DMS153 treated with DMSO at 0.1 percent for 48 hours (cell line): ENCODE measurements at regions not wholly inside any gene's neighbourhood (a gene's known extent, or its start where the extent isn't known, plus 50 kb on each side); places are given as distances from the start of the nearest gene placed in this dataset.
"Not testable (repeated sequence)": the region's sequence is repeated elsewhere in the genome, so short reads cannot be mapped to it uniquely, and the experiment has no call there.

Source experiments
- DNase-seq: peaks from one replicate; lab custom pipeline; 2025; ENCODE audit not compliant: unreplicated experiment; lab: John Stamatoyannopoulos, UW

DNA sequence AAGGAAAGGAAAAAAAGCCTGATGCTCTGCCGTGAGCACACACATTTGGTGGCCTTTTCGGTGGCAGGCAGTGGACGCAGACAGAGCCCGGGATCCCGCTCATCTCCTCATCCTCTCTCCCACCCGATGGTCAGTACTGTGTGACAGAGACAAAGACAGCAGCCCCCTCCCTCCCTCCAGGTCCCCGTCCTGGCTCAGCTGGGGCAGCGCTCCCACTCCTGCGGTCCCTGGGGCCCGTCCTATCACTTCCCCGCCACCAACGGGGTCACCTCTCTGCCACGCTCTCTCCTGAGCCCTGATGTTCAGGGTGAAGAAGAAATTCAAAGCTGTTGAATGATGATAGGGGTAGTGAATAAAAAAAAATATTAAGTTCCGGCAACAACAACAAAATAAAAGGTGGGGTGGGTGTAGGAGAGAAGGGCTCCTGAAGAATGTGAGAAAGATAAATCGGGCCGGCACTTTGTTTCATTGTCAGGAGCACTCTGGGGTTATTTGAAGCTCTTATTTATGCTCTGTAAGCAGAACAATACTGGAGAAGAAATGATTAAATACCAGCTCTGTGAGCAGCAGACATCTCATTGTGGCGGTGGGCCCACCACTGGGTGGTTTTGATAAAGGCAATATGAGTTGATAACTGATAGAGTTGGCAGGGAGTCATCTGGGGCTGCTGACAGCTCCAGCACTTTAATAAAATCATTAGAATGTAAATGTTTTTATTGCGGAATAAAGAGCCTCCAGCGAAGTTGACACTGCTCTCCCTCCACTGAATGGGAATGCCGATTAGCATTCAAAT, 417.7 kb downstream of the IRX1 start:
- no peak for DNase-seq

DNA sequence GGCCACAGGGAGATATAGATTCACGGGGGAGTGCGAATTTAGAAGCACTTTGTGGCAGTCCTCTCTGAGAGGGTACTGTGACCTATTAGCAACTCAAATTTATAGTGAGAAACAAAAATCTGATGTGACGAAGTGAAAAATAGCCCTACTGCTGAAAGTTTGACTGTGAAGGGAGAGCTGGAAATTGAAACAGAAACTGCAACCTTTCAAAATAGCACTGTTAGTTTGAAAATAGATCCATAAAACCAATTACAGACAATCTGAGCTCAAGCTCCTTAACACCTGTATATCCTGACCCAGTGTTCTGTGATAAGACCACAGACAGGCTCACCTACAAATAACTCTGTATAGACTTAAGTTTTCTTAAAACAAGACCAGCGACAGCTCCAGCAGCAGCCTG, 420.1 kb downstream of the IRX1 start:
- no peak for DNase-seq

DNA sequence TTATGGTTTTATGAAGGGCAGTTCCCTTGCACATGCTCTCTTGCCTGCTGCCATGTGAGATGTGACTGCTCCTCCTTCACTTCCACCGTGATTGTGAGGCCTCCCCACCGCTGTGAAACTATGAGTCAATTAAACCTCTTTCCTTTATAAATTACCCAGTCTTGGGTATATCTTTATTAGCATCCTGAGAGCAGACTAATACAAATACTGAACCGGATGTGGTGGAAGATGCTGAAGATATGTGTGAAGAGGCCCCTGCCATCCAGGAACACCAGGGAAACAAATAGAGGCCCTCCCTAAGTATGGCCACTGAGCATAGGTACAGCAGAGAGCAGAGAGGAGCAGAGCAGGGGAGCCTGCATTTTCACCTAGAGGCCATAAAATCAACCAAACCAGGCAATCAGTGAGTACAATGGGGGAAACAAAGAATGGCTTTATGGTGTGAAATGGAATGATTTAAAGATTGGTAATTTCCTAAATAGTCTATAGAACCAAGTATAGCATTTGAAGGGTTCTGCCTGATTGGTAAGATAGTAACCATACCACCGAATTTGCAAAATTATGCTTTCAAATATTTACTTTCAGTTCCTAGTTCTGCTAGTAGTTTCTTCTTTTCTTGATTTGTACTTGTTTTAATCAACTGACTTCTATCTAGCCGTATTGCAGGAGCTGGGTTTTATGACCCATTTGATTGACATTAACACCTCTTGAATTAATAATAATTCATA, 421.6 kb downstream of the IRX1 start:
- no peak for DNase-seq

DNA sequence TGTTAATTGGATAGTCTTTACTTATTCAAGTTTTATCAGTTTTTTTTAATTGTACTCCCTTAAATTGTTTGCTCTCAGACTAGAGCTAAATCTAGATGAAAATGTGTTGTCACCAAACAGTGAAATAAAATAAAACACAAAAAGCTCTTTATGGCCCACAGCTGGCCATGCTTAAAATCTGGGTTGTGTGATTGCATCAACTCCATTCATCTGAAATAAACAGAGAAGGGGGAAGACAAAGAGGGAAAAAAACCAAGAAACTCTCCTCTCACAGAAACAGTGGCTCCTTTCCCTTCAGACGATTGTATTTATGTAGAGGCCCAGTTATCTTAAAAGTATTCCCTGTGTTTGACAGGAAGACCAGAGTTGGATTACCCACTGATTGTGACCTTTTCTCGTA, 422.4 kb downstream of the IRX1 start:
- no peak for DNase-seq

GRCh38 chr5:4019009-4019769, 423.6 kb downstream of the IRX1 start:
- DNase-seq, result no peak

- no peak for DNase-seq
Observed at GRCh38 chr5:4019841-4020240, 424.2 kb downstream of the IRX1 start.

GRCh38 chr5:4020400-4020799, 424.8 kb downstream of the IRX1 start:
- no peak for DNase-seq

- no peak for DNase-seq
Observed at GRCh38 chr5:4022056-4022670, 426.5 kb downstream of the IRX1 start.

DNA sequence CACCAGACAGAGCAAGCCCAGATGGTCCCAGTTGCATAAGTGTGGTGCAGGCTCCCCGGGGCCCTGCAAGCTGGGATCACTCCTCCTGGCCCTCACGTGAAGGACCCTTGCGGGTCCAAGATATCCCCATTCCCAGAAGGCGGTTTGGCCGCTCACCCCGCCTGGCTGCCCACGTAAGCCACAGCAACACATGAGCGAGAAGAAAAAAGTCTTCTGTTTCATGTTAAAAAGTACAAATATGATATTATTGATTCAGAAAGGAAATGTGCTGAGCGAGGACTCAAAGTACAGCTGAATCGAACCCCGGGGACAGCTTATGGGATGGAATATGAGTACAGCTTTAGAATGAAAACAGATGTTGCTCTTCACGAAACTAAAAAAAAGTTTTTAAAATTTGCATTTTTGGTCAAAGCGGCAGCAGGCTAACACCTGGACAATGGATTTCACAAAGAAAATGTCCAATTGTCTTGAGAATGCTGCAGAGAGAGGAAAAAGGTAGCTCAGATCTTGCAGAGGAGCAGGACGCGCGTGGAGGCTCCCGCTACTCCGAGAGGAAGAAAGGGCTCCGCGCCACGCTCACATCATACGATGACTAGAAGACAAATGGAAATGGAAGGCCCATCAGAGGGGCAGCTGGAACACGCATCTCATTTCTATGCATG, 427.6 kb downstream of the IRX1 start:
- no peak for DNase-seq

DNA sequence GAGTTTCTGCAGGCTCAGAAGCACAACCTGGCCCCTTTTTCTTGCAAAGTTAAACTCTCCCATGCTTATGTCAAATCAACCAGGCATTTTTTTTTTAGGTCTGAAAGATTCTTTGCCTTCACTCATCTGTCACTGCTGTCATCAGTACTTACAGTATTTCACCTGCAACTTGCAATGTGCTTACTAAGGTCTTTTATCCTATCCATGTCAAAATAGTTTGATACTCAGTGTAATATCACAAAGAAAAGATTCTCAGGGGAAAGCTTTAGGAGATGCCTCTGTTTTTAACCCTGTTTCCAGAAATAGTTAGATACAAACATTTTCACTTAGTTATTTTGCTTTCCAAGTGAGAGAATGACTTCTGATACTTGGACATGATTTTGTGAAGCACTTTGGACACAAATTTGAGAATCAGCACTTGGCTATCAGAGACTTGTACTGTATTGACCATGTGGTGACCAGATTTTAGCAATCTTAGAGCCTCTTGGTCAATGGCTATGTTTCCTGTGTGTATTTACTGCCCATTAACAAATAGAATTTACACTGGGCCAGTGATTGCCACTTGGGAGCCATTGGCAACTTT, 428.2 kb downstream of the IRX1 start:
- no peak for DNase-seq

DNA sequence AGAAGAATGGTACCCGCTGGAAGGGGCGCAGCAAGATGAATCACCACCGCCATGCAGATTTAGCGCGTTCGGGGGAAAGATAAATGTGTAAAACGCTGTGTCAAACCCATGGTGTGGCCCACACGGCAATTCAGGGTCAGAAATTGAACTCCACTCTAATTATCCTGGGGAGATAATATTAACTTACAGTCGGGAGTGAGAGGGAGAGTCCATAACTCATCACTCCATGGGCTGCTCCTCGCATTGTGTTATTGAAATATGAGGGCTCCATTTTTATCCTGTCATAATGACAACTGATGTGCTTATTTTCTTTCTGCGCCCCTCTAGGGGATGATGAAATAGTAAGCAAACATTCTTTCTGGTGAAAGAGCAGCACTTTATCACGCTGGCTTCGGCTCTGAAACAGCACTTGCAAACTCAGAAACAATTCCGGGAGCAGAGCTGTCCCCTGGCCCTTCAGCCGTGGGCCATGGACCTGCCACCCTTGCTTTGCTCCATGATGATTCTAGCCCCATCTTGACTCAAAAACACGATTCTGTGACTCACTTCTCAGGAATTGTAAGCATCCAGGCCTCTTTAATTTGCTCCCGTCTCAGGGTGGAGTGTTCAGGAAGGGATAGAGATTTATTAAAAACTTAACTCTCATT, 431.6 kb downstream of the IRX1 start:
- no peak for DNase-seq

GRCh38 chr5:4028384-4028783, 432.8 kb downstream of the IRX1 start:
- no peak for DNase-seq

DNA sequence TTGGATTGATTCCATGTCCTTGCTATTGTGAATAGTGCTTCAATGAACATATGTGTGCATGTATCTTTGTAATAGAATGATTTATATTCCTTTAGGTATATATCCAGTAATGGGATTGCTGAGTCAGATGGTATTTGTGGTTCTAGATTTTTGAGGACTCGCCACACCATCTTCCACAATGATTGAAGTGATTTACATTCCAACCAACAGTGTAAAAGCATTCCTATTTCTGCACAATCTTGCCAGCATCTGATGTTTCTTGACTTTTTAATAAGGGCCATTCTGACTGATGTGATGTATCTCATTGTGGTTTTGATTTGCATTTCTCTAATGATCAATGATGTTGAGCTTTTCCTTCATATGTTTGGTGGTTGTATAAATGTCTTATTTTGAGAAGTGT, 437.9 kb downstream of the IRX1 start:
- not testable (repeated sequence) for DNase-seq

DNA sequence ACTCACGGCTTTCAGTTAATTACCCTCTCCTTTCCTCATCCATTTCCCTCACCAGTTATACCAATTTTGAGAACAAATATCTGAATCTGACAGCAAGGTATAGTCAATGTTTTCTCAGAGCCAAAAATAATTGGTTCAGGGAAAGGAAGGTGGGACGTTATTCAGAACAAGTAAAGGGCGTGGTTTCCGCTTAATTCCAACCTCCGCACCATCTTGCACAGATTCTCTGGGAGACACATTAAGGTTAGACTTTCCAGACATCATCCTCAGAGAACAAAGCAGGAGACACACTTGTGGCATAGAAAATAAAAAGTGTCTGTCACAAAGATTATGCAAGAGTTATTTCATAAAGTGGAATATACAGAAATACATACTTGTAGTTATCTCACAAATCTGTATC, 441.2 kb downstream of the IRX1 start:
- no peak for DNase-seq

DNA sequence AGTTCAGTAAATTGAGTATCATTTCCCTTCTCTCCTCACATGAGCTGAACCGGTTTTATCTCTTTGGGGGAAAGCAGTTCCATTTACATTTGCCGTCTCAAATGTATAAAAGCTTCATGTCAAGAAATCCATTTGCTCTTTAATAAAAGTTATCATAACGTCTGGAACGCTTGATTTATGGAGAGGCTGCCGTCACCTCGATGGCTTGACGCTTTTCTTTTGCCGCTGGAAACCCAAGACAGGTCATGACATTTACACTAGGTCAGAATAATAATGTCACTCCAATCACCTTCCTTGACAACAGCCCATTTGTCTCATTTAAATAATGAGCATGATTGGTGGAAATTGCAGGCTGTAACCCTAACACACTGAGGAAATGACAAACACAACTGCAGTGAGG, 443.4 kb downstream of the IRX1 start:
- no peak for DNase-seq

GRCh38 chr5:4042311-4042710, 446.7 kb downstream of the IRX1 start:
- no peak for DNase-seq

GRCh38 chr5:4043135-4043534, 447.5 kb downstream of the IRX1 start:
- DNase-seq, result no peak

GRCh38 chr5:4044881-4045280, 449.2 kb downstream of the IRX1 start:
- no peak for DNase-seq

DNA sequence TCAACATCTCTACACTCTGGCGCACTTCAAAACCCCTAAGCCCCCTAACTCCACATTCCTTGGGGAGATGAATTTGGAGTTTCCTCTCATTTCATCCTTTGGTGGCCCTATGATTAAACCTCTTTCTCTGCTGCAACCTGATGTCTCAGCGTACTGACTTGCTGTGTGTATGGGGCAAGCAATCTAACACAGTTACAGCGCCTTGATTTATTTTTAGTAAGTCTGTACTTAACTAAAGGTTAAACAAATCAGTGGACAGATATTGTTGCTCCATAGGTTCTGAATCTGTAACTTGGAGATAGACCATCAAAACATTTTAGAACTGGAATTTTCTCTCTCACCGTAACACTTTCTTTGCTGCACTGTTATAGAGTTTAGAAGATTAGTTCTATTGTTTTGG, 452.8 kb downstream of the IRX1 start:
- DNase-seq, result no peak

DNA sequence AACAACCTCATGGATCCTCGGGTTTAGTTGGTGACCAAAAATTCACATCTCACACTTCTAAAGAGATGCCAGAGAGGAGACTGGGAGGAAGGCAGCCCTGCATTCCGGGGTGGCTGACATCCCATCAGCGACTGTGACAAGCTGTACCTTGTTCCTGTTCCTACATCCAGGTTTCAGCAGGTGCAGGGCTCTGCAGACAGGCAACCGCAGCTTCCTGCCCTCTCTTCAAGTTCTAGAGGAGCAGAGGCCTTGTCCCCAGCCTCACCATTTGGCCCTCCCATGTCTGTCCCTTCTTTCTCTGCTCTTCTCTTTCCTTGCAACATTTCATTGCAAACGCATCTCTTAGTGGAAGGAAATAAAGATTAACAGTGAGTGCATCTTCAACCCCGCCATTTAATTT, 454.6 kb downstream of the IRX1 start:
- no peak for DNase-seq
